Activated CD4-positive, CD25-positive, alpha-beta regulatory T cell treated with anti-CD3 and anti-CD28 coated beads, Interleukin-2, amount 50 U/mL, for 72 hours (primary cell): ENCODE measurements at regions not wholly inside any gene's neighbourhood (a gene's known extent, or its start where the extent isn't known, plus 50 kb on each side); places are given as distances from the start of the nearest gene placed in this dataset.
"Not testable (repeated sequence)": the region's sequence is repeated elsewhere in the genome, so short reads cannot be mapped to it uniquely, and the experiment has no call there.

Experiments
- DNase-seq: peaks from one replicate; pipeline ENCODE4 v3.0.0; 2021

- DNase-seq = no peak
These were observed 264.5 kb upstream of the PIK3C3 start for GRCh38 chr18:41690332-41691127.

GRCh38 chr18:41687138-41687537 is 267.9 kb upstream of the PIK3C3 start:
- DNase-seq = no peak

- DNase-seq = no peak
These were observed 273.7 kb upstream of the PIK3C3 start for GRCh38 chr18:41681138-41681880.

GRCh38 chr18:41674506-41674905 is 280.5 kb upstream of the PIK3C3 start:
- DNase-seq = no peak

GRCh38 chr18:41666231-41666630 is 288.8 kb upstream of the PIK3C3 start:
- no peak for DNase-seq

GRCh38 chr18:41665210-41665609 is 289.8 kb upstream of the PIK3C3 start:
- no peak for DNase-seq

GRCh38 chr18:41660654-41661053 is 294.4 kb upstream of the PIK3C3 start:
- no peak for DNase-seq

- DNase-seq = no peak
These were observed 295.4 kb upstream of the PIK3C3 start for GRCh38 chr18:41659438-41660130.

GRCh38 chr18:41657189-41657588 is 297.8 kb upstream of the PIK3C3 start:
- DNase-seq = no peak

GRCh38 chr18:41655074-41655473 is 300.0 kb upstream of the PIK3C3 start:
- no peak for DNase-seq

- no peak for DNase-seq
These were observed 307.1 kb upstream of the PIK3C3 start for GRCh38 chr18:41647914-41648313.

- no peak for DNase-seq
These were observed 308.0 kb upstream of the PIK3C3 start for GRCh38 chr18:41646915-41647620.

GRCh38 chr18:41645589-41646360 is 309.3 kb upstream of the PIK3C3 start:
- DNase-seq = no peak

GRCh38 chr18:41644466-41644865 is 310.6 kb upstream of the PIK3C3 start:
- no peak for DNase-seq

- no peak for DNase-seq
These were observed 311.6 kb upstream of the PIK3C3 start for GRCh38 chr18:41643427-41643826.

GRCh38 chr18:41642756-41643155 is 312.3 kb upstream of the PIK3C3 start:
- no peak for DNase-seq

- no peak for DNase-seq
These were observed 315.8 kb upstream of the PIK3C3 start for GRCh38 chr18:41639218-41639617.

- DNase-seq = not testable (repeated sequence)
These were observed 323.2 kb upstream of the PIK3C3 start for GRCh38 chr18:41631723-41632285.

- DNase-seq = no peak
These were observed 324.7 kb upstream of the PIK3C3 start for GRCh38 chr18:41630232-41630886.

- DNase-seq = no peak
These were observed 330.6 kb upstream of the PIK3C3 start for GRCh38 chr18:41624460-41624859.

- no peak for DNase-seq
These were observed 333.9 kb upstream of the PIK3C3 start for GRCh38 chr18:41621177-41621576.
